ENCODE measurements at regions not wholly inside any gene's neighbourhood (a gene's known extent, or its start where the extent isn't known, plus 50 kb on each side); places are given as distances from the start of the nearest gene placed in this dataset.
"Not testable (repeated sequence)": the region's sequence is repeated elsewhere in the genome, so short reads cannot be mapped to it uniquely, and the experiment has no call there.

DNA sequence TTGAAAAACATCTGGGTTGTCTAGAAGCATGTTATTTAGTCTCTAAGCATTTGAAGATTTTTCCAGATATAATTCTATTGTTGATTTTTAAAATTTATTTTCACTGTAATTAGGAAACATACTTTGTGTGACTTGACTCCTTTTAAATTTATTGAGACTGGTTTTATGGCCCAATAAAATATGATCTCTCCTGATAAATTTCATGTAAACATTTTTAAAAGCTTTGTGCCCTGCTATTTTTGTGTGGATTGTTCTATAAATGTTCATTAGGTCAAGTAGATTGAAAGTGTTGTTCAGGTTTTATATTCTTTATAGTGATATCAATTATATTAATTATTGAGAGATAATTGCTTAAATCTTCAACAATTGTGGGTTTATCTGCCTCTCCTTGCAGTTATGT is 105.4 kb downstream of the RFX6 start:
- DNase-seq, result no peak

DNA sequence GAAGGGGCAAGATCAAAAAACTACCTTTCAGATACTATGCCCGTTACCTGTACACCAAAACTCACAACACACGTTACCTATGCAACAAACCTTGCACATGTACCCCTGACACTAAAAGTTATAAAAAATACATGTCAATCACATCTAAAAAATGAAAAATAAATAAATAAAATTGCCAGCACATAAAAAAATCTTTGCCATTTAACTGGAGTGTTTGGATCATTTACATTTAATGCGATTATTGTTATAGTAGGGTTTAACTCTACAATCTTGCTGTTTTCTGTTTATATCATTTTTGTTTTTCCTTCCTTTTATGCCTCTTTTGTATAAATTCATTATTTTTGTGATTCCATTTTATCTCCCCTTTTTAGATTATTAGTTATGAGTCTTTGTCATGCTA is 106.3 kb downstream of the RFX6 start:
- no peak for DNase-seq

DNA sequence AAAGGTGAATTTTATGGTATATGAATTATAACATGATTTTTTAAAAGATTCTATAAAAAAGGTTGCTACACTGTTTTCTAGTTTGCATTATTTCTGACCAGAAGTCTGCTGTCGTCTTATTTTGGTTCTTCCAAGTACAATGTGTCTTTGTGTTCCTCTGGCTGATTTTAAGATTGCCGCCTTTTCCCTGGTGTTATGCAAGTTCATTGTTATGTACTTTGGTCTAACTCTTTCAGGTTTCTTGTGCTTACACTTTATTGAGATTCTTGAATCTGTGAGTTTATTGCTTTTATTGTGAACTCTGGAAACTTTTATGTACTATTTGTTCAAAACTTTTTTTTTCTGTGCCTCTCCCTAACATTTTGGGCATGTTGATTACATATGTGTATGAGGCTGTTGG is 109.8 kb downstream of the RFX6 start:
- no peak for DNase-seq

DNA sequence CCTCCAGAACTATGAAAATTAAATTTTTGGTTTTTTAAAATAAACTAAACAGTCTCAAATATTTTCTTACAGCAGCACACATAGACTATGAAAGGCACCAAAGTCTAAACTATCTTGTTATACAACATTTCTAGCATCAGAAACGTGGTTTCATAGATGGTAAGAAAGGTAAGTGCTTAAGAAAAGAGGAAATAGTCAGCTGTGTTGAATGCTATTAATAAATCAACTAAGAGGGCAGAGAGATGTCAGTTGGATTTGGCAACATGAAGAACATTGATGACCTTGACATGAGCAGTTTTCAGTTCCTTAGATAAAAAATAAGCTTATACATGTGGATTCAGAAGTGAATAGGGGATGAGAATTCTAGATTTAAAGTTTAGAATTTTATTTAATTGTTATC is 113.6 kb downstream of the RFX6 start:
- DNase-seq, result no peak

DNA sequence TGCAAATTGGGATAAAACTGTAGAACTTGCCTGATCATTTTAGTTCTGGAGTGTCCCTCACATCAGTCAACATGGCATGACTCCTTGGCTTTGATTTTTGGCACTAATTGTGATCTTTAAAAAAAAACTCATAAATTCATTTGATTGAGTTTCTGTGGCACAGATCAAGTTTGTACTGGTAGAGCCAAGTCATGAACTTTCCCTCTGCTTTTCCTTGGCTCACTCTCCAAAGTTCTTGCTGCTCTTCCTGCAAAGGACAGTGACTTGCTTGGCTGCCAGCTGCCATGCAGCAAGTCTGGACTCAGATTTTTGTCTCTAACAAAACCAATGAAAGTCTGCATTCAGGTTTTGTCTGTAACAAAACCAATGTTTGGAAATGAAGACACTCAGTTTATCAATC is 115.5 kb downstream of the RFX6 start:
- no peak for DNase-seq

DNA sequence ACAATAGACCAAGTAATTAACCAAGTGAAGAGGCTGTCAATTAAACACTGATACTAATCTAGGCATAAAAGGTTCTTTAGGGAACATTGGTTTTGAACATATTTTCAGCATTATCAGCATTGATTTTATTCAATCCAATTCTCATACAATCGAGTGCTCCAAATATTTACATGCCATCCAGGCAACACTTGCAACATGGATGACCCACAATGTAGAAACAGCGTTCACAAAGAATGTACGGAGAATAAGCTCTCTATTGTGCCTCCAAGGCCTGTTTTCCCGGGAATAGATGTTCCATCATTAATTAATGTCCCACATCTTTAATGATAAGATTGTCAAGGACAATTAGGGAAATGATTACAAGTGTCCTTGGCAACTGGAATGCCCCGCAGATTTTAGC is 117.4 kb downstream of the RFX6 start:
- DNase-seq, result no peak

DNA sequence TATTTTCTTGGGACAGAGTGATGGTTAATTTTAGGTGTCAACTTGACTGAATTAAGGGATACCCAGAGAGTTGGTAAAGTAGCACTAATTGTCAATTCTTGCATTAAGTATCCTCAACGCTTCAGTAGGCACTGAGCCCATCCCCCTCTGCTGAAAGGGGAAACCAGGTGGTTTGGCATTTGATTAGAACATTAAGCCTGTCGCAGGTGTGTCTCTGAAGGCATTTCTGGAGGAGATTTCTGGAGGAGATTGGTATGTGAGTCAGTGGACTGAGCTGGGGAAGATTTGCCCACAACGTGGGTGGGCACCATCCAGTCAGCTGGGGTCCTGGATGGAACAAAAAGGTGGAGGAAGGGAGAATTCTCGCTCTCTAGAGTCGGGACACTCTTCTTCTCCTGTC is 119.8 kb downstream of the RFX6 start:
- DNase-seq, result no peak

DNA sequence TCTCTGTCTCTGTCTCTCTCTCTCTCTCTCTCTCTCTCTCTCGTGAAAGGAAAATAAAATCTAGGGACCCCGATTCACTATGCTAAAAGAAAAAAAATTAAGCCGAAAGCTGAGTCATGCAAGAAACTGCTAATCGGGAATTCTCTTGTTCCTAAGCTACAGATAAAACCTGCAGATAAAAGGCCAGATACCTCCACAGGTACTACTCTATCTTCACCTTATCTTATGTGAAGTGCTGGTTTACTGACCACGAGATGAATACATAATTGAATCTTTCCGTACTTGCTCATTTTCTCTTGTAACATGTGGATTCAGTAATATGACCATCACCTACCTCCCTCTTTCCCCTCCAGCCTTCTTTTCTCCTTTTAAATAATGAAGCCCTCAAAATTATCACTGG is 120.5 kb downstream of the RFX6 start:
- no peak for DNase-seq

DNA sequence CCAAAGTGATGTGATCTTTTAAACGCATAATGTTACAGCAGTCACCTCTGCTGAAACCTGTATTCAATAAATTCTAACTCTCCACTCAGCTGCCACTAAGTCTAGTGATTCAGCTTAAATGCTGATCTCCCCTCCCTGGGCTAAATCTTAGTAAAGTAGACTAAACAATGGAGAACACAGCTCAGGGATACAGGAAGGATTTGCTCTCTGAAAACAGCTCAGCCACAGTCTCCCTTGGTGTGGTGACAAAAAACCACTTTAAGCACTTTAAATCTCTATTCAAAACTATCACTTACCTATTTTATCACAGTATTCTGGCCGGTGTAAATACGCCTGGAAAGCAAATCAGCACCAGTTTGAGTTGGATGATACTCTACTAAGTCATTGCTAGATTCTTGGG is 130.6 kb downstream of the RFX6 start:
- no peak for DNase-seq

DNA sequence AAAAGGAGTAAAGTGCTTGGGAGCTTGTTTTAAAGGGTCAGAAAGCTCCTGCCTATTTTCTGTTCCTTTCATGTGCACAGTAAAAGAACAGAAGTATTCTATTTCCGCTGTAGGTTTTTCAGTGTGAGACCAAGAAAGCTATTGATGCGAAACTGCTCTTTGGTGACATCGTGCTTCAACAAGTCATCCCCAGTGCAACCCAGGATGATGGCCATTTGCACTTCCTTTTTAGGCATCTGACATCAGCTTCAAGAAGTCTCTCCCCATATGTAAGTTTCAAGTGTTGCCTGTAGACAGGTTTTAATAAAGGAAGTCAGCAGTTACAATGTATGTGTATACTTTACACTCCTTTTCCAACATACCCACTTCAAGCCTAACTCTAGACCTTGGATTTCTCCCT is 131.6 kb downstream of the RFX6 start:
- DNase-seq, result no peak

DNA sequence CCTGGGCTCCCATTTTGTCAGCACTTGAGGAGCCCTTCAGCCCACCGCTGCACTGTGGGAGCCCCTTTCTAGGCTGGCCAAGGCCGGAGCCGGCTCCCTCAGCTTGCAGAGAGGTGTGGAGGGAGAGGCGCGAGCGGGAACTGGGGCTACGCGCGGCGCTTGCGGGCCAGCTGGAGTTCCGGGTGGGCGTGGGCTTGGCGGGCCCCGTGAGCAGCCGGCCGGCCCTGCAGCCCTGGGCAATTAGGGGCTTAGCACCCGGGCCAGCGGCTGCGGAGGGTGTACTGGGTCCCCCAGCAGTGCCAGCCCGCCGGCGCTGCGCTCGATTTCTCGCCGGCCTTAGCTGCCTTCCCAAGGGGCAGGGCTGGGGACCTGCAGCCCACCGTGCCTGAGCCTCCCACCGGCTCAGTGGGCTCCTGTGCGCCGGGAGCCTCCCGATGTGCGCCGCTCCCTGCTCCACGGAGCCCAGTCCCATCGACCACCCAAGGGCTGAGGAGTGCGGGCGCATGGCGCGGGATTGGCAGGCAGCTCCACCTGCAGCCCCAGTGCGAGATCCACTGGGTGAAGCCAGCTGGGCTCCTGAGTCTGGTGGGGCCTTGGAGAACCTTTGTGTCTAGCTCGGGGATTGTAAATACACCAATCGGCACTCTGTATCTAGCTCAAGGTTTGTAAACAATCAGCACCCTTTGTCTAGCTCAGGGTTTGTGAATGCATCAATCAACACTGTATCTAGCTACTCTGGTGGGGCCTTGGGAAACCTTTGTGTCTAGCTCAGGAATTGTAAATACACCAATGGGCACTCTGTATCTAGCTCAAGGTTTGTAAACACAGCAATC is 137.8 kb downstream of the RFX6 start:
- DNase-seq, result not testable (repeated sequence)

DNA sequence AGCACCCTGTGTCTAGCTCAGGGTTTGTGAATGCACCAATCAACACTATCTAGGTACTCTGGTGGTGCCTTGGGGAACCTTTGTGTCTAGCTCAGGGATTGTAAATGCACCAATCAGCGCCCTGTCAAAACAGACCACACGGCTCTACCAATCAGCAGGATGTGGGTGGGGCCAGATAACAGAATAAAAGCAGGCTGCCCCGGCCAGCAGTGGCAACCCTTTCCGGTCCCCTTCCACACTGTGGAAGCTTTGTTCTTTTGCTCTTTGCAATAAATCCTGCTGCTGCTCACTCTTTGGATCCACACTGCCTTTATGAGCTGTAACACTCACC is 138.4 kb downstream of the RFX6 start:
- not testable (repeated sequence) for DNase-seq

DNA sequence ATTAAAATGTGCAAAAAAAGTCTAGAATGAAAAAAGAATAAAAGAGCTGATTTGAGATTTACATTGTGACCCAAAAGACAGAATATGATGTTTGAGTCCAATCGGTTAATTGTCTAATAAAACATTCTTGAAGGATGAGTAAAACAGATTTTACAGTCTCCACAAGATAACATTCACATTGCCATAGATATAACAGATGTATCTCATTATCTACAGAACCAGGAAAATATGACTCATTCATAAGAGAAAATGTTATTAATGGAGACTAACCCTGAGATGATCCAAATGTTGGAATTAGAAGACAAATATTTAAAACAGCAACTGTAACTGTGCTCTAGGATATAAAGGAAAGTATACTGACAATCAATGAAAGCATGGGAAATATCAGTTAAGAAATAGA is 141.7 kb downstream of the RFX6 start:
- DNase-seq, result no peak

DNA sequence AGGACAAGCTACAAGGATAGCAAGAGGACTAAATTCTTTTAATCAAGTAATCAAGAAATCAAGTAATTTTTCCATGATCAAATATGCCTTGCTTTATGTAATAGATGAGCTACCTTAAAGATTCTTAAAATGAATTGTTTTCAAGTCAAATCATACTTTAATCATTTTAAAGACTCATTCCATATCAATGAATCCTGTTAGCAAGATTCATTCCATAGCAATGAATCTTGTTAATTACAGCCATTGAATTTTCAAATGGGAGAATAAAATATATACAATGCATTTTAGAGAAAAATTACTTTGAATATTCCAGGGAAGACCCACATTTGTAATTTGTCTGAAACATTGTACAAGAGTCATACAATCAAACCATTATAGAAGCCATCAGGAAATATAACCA is 145.7 kb downstream of the RFX6 start:
- DNase-seq, result no peak

DNA sequence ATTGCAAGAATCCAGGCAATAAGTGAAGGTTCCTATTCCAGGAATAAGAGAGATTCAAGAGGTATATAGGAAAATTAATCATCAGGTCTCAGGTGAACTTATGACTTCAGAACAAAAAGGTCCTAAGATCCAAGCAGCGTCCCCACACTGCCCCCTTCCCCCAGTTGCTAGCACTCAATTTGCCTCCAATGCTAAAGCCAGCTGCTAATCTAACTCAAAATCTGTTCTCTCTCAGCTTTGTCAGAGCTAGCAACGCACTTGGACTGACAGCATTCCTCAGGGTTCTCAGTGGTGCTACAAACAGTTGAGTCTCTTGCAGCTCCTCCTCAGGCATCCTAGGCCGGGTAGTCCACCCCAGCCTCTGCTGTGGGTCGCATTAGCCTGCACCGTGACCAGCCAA is 148.3 kb downstream of the RFX6 start:
- DNase-seq, result no peak

DNA sequence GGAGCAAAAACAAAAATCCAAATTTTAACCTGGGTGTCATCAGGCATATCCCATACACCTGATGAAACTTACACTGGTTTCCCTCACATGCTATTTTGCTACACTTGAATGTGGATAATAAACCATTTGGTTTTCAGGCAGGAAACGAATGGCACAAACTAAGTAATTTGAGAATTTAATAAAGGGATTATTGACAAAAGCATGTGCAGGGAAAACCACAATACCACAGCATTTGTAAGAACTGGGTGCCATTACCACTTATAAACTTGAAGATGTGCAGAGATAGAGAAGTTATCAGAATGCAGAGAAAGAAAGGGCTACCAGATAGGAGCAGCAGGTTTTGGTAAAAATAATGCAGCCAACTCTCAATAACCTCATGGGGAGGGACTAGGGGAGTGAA is 151.2 kb downstream of the RFX6 start:
- no peak for DNase-seq

DNA sequence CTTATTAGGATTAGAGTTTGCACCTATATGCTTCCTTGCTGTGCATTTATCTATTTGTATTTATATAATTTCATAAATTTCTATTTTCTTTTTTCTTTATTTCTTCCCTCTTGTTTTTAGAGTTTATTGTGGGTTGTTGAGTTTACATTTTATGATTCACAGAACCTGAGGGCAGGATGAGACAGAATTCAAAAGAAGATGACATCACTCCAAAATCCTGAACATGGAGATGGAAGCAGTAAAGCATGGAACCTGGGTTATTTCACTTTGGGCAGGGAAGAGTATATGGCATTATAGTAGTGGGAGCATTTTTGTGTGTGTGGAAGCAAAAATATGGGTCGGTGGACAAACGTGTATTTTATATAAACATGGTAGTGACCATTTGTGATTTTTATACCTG is 157.5 kb downstream of the RFX6 start:
- DNase-seq, result no peak

DNA sequence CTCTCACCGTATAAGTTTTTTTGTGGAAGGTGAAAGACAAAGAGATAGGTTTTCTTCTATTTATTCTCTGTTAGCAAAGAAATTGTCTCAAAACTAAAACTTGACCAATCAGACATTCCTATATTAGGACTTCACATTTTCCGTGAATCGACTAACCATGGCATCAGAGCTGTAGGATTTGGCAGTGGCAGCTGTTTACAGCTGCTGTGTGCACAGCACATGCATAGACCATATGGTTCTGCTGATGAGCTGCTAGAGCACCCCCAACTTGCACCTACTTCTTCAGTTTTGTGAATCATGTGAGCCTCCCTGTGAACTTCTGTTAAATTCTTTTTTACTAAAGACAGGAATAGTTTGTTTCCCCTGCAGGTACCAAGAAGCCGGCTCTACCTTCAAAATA is 157.9 kb downstream of the RFX6 start:
- no peak for DNase-seq

DNA sequence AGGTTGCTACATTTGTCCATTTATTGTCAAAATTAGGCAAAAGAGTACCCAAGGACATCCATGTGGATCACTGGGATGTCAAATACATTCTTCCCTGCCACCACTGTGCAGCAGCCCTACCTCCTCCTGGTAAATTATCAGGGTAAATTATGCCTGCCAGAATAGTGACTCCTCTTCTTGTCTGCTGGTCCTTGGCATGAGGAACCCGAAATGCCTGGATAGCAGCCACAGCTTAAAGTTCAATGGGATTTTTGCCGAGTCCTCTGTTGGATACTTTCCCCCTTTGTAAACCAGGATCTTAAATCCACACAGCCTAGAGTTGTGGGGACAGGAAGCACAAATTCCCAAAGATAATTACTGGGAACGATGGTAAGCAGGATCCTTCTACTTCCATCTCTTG is 173.3 kb downstream of the RFX6 start:
- DNase-seq, result no peak

DNA sequence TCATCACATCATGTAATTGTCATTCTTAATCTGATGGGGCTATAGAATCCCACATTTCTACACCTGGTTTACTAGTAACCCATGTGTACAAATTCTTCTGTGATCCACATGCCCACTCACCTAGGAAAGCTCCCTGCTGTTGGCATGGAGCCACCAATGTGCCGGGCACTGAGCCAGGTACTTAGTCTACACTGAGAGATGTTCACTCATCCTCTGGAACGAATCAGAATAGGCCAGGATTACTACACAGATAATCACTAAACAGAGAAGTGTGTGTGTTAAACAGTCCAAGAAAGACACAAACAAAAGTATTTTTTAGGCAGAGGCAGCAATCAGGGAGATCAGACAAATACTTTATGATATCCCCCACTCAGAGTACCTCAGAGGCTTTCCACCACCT is 193.2 kb upstream of the VGLL2 start:
- DNase-seq, result no peak

DNA sequence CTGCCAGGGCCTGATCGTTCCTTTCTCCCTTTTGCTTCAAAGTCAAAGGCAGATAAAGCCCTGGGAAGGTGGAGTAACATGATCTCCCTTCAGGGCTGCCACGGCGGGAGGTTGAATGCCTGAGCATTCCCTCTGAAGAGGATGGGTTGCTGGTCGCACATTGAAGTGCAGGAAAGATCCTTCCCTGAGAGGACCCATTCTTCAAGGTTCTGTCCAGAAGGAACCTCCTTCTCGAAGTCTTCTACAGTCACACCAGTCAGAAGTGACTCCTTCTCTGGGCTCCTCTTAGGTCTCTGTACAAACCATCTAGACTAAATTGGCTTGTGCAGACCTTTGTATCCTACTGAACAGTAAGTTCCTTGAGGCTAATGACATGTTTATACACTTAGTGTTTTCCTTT is 192.6 kb upstream of the VGLL2 start:
- no peak for DNase-seq

DNA sequence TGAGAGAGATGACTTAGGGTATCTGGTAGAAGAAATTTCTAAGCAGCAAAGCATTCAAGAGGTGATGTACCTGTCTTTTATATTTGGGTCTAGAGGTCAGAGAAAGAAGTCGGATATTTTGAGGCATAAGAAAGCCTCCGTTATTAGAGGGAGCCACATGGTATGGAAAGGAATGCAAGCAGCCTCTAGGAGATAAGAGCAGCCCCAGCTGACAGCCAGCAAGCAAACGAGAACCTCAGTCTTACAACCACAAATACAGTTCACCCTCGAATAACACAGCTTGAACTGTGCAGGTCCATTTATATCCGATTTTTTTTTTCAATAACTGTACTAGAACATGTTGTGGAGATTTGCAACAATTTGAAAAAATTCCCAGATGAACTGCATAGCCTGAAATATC is 190.7 kb upstream of the VGLL2 start:
- no peak for DNase-seq

DNA sequence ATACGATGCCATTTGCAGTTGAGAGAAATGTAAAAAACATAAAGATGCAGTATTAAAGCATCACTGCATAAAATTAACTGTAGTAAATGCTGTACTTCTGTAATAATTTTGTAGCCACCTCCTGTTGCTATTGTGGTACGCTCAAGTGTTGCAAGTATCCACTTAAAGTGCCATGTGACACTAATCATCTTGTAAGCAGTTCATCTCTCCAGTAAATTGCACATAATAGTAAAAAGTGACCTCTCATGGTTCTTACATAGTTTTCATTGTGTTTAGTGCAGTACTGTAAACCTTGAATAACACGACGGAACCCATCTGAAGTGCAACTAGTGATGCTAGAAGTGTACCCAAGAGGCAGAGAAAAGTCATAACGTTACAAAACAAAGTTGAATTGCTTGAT is 190.1 kb upstream of the VGLL2 start:
- no peak for DNase-seq

DNA sequence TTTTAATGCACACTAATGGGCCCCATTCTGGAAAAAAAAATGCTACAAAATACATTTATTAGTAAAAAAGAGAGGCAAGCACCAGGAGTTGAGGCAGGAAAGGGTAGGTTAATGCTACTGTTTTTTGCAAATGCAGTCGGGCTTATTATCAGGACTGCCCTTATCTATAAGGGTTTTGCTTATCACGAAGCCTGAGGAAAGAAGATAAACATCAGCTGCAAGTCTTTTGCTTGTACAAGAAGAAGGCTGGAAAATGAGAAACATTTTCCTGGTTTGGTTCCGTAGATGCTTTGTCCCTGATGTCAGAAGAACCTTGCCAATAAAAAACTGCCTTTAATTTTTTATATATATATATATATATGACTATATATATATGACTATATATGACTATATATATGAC is 189.3 kb upstream of the VGLL2 start:
- DNase-seq, result no peak

DNA sequence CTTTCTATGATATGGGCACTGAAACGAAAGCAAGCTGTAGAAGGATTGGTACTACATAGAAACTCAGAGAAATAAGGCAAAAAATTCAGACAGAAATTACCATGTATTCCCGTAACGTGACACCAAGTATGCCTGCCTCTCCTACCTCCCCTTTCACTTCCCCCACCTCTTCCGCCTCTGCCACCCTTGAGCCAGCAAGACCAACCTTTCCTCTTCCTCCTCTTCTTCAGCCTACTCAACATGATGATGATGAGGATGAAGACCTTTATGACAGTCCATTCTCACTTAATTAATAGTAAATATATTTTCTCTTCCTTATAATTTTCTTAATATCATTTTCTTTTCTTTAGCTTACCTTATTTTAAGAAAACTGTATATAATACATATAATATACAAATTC is 188.1 kb upstream of the VGLL2 start:
- DNase-seq, result no peak

DNA sequence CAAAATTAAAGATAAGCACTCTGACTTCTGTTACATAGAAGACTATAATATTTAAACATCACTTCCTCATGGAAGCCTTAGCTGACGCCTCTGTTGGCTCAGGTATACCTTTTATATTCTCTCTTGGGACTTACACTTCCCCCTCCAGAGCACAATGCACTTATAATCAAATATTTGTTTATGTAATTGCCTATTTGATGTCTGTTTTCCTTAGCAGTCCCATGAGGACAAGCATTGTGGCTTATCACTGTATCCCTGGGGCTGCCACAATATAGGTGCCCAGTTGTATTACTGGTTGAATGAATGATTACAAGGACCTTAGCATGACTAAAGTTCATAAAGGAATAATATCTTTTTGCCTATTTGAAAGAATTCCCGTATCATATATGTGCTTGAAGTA is 186.7 kb upstream of the VGLL2 start:
- no peak for DNase-seq

All from hematopoietic multipotent progenitor cell treated with erythropoietin and hydrocortisone succinate and interleukin-3 and kit ligand, for 8 days (in vitro differentiated cells).